SK-N-SH (cell line): ENCODE measurements at regions not wholly inside any gene's neighbourhood (a gene's known extent, or its start where the extent isn't known, plus 50 kb on each side); places are given as distances from the start of the nearest gene placed in this dataset.

Experiments used
- CTCF ChIA-PET: fragments of 300-600, 350-600 bp; formaldehyde crosslinking; extraction: SDS; loops from one replicate; lab custom pipeline; 2021; lab: Yijun Ruan, JAX
- POLR2A ChIA-PET: fragments of 350-600 bp; sonication (Branson Sonifier 250); formaldehyde crosslinking; extraction: SDS; loops from one replicate; lab custom pipeline; 2020; ENCODE audit warnings: antibody characterized with exemption, inconsistent platforms; lab: Yijun Ruan, JAX
- DNase-seq: peaks from one replicate; pipeline ENCODE4 v3.0.0; 2012
- H2AFZ ChIP-seq: fragments of 200-600 bp; sonication (generic); 2 replicates; pipeline ENCODE4 v1.8.1; 2016; ENCODE audit warnings: antibody characterized with exemption, mild to moderate bottlenecking, low read depth
- H3F3A ChIP-seq: fragments of 200-600 bp; sonication (generic); replicated peaks from 2 replicates; pipeline ENCODE3; 2016; ENCODE audit warnings: antibody characterized with exemption, mild to moderate bottlenecking; ENCODE audit not compliant: insufficient read depth
- H3K27ac ChIP-seq, 2 experiments: fragments of 200-500 bp in 1 of 2; fragments of 200-600 bp in 1 of 2; sonication (Bioruptor generic) in 1 of 2; sonication (generic), shearing (Covaris generic) in 1 of 2; 2 replicates each; pipeline versions ENCODE4 v1.5.1 to v1.6.1; 2014 to 2016; ENCODE audit warnings: low read depth in 2 of 2, inconsistent platforms in 1 of 2, low read length in 1 of 2, mild to moderate bottlenecking in 1 of 2, mixed read lengths in 1 of 2
- H3K27me3 ChIP-seq: fragments of 200-600 bp; sonication (generic), shearing (Covaris generic); 2 replicates; pipeline ENCODE4 v1.6.1; 2016; ENCODE audit warnings: mixed run types; ENCODE audit not compliant: insufficient read depth
- H3K36me3 ChIP-seq, 2 experiments: fragments of 200-500 bp in 1 of 2; fragments of 200-600 bp in 1 of 2; sonication (Bioruptor generic) in 1 of 2; sonication (generic) in 1 of 2; replicated peaks in 1 of 2; 2 replicates each; pipeline versions ENCODE3 to v1.5.1; 2014 to 2016; ENCODE audit warnings: low read length in 1 of 2, mild to moderate bottlenecking in 1 of 2; ENCODE audit not compliant: insufficient read depth in 2 of 2, control insufficient read depth in 1 of 2
- H3K4me1 ChIP-seq, 2 experiments: fragments of 200-500 bp in 1 of 2; fragments of 200-600 bp in 1 of 2; sonication (Bioruptor generic) in 1 of 2; sonication (generic), shearing (Covaris generic) in 1 of 2; 2 replicates each; pipeline versions ENCODE4 v1.5.1 to v1.6.1; 2014 to 2016; ENCODE audit warnings: low read depth in 1 of 2, low read length in 1 of 2, mixed run types in 1 of 2; ENCODE audit not compliant: insufficient read depth in 2 of 2, control insufficient read depth in 1 of 2
- H3K4me2 ChIP-seq: fragments of 200-600 bp; sonication (generic), shearing (Covaris generic); 2 replicates; pipeline ENCODE4 v1.6.1; 2017; ENCODE audit warnings: mixed run types
- H3K4me3 ChIP-seq, 2 experiments: fragments of 200-500 bp in 1 of 2; fragments of 200-600 bp in 1 of 2; sonication (Bioruptor generic) in 1 of 2; sonication (generic), shearing (Covaris generic) in 1 of 2; 2 replicates each; pipeline versions ENCODE4 v1.5.1 to v1.8.1; 2014 to 2016; ENCODE audit warnings: low read depth in 2 of 2, inconsistent platforms in 1 of 2, low read length in 1 of 2, mild to moderate bottlenecking in 1 of 2, mixed read lengths in 1 of 2, moderate library complexity in 1 of 2
- H3K79me2 ChIP-seq: fragments of 200-600 bp; sonication (generic); 2 replicates; pipeline ENCODE4 v1.8.1; 2017; ENCODE audit warnings: mild to moderate bottlenecking; ENCODE audit not compliant: insufficient read depth
- H3K9ac ChIP-seq: fragments of 200-600 bp; sonication (generic); 2 replicates; pipeline ENCODE4 v1.6.1; 2017; ENCODE audit warnings: mixed run types
- H3K9me2 ChIP-seq: fragments of 200-600 bp; sonication (generic); 2 replicates; pipeline ENCODE4 v1.6.1; 2017; ENCODE audit warnings: mixed run types
- H3K9me3 ChIP-seq: fragments of 200-600 bp; sonication (generic); 2 replicates; pipeline ENCODE4 v1.6.1; 2017; ENCODE audit warnings: mixed run types, mild to moderate bottlenecking, moderate library complexity
- H4K20me1 ChIP-seq: fragments of 200-600 bp; sonication (generic); 2 replicates; pipeline ENCODE4 v1.6.1; 2017; ENCODE audit warnings: mild to moderate bottlenecking, mixed run types; ENCODE audit not compliant: insufficient read depth
- EP300 ChIP-seq, 2 experiments: IDR thresholded peaks; 2 replicates each; pipeline versions ENCODE4 v1.4.0 to v1.6.1; 2012; ENCODE audit warnings: borderline replicate concordance in 1 of 2, low read depth in 1 of 2, low read length in 1 of 2
- EZH2phosphoT487 ChIP-seq: fragments of 200-600 bp; sonication (generic); IDR thresholded peaks from 2 replicates; pipeline ENCODE4 v1.6.1; 2017; ENCODE audit warnings: low read depth, mixed run types, mild to moderate bottlenecking, antibody characterized with exemption, moderate library complexity, borderline replicate concordance
- FOXM1 ChIP-seq: IDR thresholded peaks from 2 replicates; pipeline ENCODE4 v1.4.0; 2012; ENCODE audit warnings: low read depth, mild to moderate bottlenecking
- JUND ChIP-seq: IDR thresholded peaks from 2 replicates; pipeline ENCODE4 v1.4.0; 2012
- MAX ChIP-seq: IDR thresholded peaks from 2 replicates; pipeline ENCODE4 v1.4.0; 2012; ENCODE audit warnings: low read depth
- MEF2A ChIP-seq: IDR thresholded peaks from 2 replicates; pipeline ENCODE4 v1.4.0; 2012; ENCODE audit warnings: low read depth, borderline replicate concordance
- NRF1 ChIP-seq: IDR thresholded peaks from 2 replicates; pipeline ENCODE4 v1.6.1; 2012; ENCODE audit warnings: low read depth, mild to moderate bottlenecking, low read length
- PBX3 ChIP-seq: IDR thresholded peaks from 2 replicates; pipeline ENCODE4; 2012
- RAD21 ChIP-seq: IDR thresholded peaks from 2 replicates; pipeline ENCODE4 v1.6.1; 2012; ENCODE audit warnings: mild to moderate bottlenecking, low read length
- REST ChIP-seq: IDR thresholded peaks from 2 replicates; pipeline ENCODE4 v1.6.1; 2012; ENCODE audit warnings: mild to moderate bottlenecking, low read depth, low read length, moderate library complexity
- SMC3 ChIP-seq: IDR thresholded peaks from 2 replicates; pipeline ENCODE4 v1.6.1; 2012; ENCODE audit warnings: low read depth, low read length, improper control_type of control experiment
- TAF1 ChIP-seq: IDR thresholded peaks from 2 replicates; pipeline ENCODE4 v1.6.1; 2012; ENCODE audit warnings: low read depth, mild to moderate bottlenecking, low read length, moderate library complexity, borderline replicate concordance
- TCF12 ChIP-seq: IDR thresholded peaks from 2 replicates; pipeline ENCODE4 v1.4.0; 2012
- USF1 ChIP-seq: IDR thresholded peaks from 2 replicates; pipeline ENCODE4 v1.4.0; 2012; ENCODE audit warnings: low read depth, borderline replicate concordance
- YY1 ChIP-seq: IDR thresholded peaks from 2 replicates; pipeline ENCODE4 v1.4.0; 2012; ENCODE audit warnings: low read depth, mild to moderate bottlenecking
- ZBTB33 ChIP-seq: IDR thresholded peaks from 2 replicates; pipeline ENCODE4 v1.4.0; 2012; ENCODE audit warnings: low read depth, borderline replicate concordance
- WGBS: methylation state at CpG from one replicate; pipeline ENCODE4 v1.1.6; 2017; ENCODE audit warnings: low lambda C conversion rate; 5-methylcytosine and 5-hydroxymethylcytosine counted together

- Histone ChIP-seq H3K4me3 (no peak overlapping the region), H3K9ac (no peak overlapping the region), H3K4me1 (no peaks in the 10 kb centered on the region), H3K27ac (no peak overlapping the region), H2AFZ (no peak overlapping the region), H3K9me3 (no peaks in the 10 kb centered on the region), H3K79me2 (no peaks in the 10 kb centered on the region), H3K27me3 (no peaks in the 10 kb centered on the region), H3K36me3 (no peaks in the 10 kb centered on the region), H3K4me2 (no peak overlapping the region), H3F3A (no peaks in the 10 kb centered on the region), H3K9me2 (no peaks in the 10 kb centered on the region), H4K20me1 (no peaks in the 10 kb centered on the region)
- TF ChIP-seq TAF1 (no peak), MAX (no peak), JUND (no peak), EP300 (IDR thresholded peaks at IDR 0.05; ENCODE audit: borderline replicate concordance in 1 of 2, low read depth in 1 of 2, low read length in 1 of 2) (no peak), SMC3 (no peak), RAD21 (no peak), PBX3 (no peak), YY1 (no peak), EZH2phosphoT487 (no peak), USF1 (no peak), FOXM1 (no peak), NRF1 (no peak)
- ChIA-PET POLR2A (no interaction called here), CTCF (no interaction called here)
- WGBS, result 4% methylated on average over 3 of the region's 3 CpGs
- no peak for DNase-seq
Observed at GRCh38 chr13:55394470-55394869, 1746.2 kb upstream of the PRR20A start.

- Histone ChIP-seq H3K9ac (no peak overlapping the region), H2AFZ (no peak overlapping the region), H4K20me1 (no peaks in the 10 kb centered on the region), H3K9me3 (no peaks in the 10 kb centered on the region), H3K4me2 (no peak overlapping the region), H3K4me3 (no peak overlapping the region), H3K27me3 (no peaks in the 10 kb centered on the region), H3K4me1 (no peaks in the 10 kb centered on the region), H3K27ac (no peak overlapping the region), H3K9me2 (no peaks in the 10 kb centered on the region), H3F3A (no peaks in the 10 kb centered on the region), H3K79me2 (no peaks in the 10 kb centered on the region), H3K36me3 (no peaks in the 10 kb centered on the region)
- CTCF ChIA-PET, result no interaction called here
- WGBS, result 0% methylated on average over 1 of the region's 1 CpG
- TF ChIP-seq TCF12 (no peak), REST (no peak), MAX (no peak), FOXM1 (no peak), MEF2A (no peak), ZBTB33 (no peak)
- DNase-seq, result no peak
- POLR2A ChIA-PET, result no interaction called here
Observed at GRCh38 chr13:55402870-55403269, 1737.8 kb upstream of the PRR20A start.
